T-helper 2 cell treated with Interferon-gamma antibody and Interleukin-4, amounts not matched to agents 5 μg/mL and 100 μg/mL, for 36 hours (primary cell): ENCODE measurements at regions not wholly inside any gene's neighbourhood (a gene's known extent, or its start where the extent isn't known, plus 50 kb on each side); places are given as distances from the start of the nearest gene placed in this dataset.
"Not testable (repeated sequence)": the region's sequence is repeated elsewhere in the genome, so short reads cannot be mapped to it uniquely, and the experiment has no call there.

ENCODE experiments used
- DNase-seq: peaks from one replicate; pipeline ENCODE4 v3.0.0; 2021; ENCODE audit warnings: low spot score
- H3K27ac Mint-ChIP-seq: one replicate; pipeline ENCODE4 v1.8.0; 2021; ENCODE audit warnings: mild to moderate bottlenecking, mixed read lengths
- H3K27me3 Mint-ChIP-seq: one replicate; pipeline ENCODE4 v1.8.0; 2021; ENCODE audit warnings: low read depth, mixed read lengths
- H3K36me3 Mint-ChIP-seq: one replicate; pipeline ENCODE4 v1.8.0; 2021; ENCODE audit warnings: low read depth, mixed read lengths
- H3K4me1 Mint-ChIP-seq: one replicate; pipeline ENCODE4 v1.8.0; 2021; ENCODE audit warnings: low read depth, mixed read lengths
- H3K4me3 Mint-ChIP-seq: one replicate; pipeline ENCODE4 v1.8.0; 2022; ENCODE audit warnings: mild to moderate bottlenecking, moderate library complexity, mixed read lengths
- H3K9me3 Mint-ChIP-seq: one replicate; pipeline ENCODE4 v1.8.0; 2021; ENCODE audit warnings: mixed read lengths

GRCh38 chr5:36739751-36740221 lies 133.4 kb downstream of the SLC1A3 start:
- peaks cover 9% of the 10 kb centered on the region for H3K4me1 Mint-ChIP-seq
- H3K27ac Mint-ChIP-seq = no peak overlapping the region
- DNase-seq = peak; percentile 54
- no peak overlapping the region for H3K4me3 Mint-ChIP-seq
- H3K9me3 Mint-ChIP-seq = no peaks in the 10 kb centered on the region
- no peaks in the 10 kb centered on the region for H3K36me3 Mint-ChIP-seq
- H3K27me3 Mint-ChIP-seq = peaks cover 31% of the 10 kb centered on the region

DNA sequence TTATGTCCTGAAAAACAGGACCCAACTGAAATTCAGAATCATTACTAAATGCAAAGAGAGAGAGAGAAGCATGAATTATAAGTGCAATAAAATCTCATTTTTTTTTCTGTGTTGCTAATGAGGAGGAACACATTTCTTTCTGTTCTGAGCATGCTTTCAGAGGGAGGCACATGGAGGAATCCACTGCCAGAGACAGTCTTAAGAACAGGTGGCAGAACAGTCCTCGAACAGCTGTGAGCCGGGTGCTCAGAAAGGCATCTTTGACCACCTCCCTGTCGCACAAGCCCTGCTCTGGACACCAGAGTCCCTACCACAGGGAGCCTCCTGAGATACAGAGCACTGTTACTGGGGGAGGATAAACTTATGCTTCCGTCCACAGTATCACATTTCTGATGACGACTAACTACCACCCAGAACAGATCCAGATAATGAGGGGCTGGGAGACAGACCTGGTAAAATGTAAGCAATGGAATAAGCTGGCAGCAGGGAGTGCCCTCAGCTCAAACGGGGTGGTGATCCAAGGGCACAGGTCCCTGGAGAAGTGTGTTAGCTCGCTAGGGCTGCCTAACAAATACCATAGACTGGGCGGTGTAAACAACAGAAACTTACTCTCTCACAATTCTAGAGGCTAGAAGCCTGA lies 134.0 kb downstream of the SLC1A3 start:
- Mint-ChIP-seq H3K36me3 (no peaks in the 10 kb centered on the region), H3K27me3 (peaks cover 31% of the 10 kb centered on the region), H3K9me3 (no peaks in the 10 kb centered on the region), H3K4me3 (no peak overlapping the region), H3K27ac (no peak overlapping the region), H3K4me1 (peaks cover 14% of the 10 kb centered on the region)
- no peak for DNase-seq

DNA sequence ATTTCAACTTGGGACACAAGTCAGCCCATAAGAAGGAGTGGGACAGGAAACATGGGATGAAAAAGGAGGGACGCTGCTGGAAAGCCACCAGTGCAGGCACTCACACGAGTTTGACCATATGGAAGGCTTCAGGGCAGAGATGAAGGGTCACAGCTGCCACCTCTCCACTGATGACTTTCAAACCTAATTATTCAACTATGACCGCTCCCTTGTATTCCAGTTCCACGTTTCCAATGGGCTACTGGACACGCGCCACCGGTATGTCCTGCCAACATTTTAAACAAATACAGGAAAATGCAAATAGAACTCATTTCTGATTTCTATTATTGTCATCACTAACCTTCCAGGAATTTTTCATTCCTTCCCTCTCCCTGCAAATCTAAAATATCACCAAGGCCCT lies 134.7 kb downstream of the SLC1A3 start:
- no peak for DNase-seq
- peaks cover 36% of the 10 kb centered on the region for H3K27me3 Mint-ChIP-seq

DNA sequence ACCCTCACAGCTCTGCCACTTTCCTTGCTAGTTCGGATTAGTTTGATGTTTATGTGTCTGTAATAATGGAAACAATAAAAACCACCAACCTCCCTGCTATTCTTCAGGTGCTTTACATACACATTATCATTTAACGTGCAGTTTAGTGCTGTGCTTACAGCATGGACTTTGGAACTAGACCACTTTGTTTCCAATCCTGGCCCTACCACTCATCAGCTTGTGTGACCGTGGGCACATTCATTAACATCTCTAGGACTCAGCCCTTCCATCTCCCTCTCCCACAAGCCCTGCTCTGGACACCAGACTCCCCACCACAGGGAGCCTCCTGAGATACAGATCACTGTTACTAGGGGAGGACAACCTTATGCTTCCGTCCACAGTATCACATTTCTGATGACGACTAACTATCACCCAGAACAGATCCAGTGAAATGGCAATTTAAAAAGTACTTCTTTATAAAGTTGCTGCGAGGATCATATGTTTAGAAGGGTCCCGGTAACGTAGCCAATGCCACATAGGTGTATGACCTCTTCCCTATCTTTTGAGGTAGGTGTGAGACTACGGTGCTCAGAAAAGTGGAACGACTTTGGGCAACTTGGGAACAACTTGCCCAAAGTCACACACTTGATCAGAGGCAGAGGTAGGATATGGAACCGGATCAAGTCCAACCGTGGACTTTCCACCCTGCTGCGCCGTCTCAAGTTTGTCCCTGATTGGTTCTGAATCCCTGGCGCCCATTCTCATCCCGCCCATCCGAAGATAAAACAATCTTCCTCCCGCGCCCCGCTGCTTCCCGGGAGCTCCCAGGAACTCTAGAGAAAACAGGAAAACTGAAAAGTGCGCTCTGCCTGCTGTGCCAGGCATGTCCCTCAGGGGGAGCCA lies 132.4 kb upstream of the NIPBL start:
- Mint-ChIP-seq H3K4me3 (peak overlapping the region; percentile 89), H3K4me1 (peaks cover 17% of the 10 kb centered on the region), H3K27ac (no peak overlapping the region), H3K9me3 (no peaks in the 10 kb centered on the region), H3K27me3 (peaks cover 46% of the 10 kb centered on the region), H3K36me3 (no peaks in the 10 kb centered on the region)
- DNase-seq = no peak

More for the DNA sequence above, 134.7 kb downstream of the SLC1A3 start:
- Mint-ChIP-seq H3K4me1 (peaks cover 17% of the 10 kb centered on the region), H3K27ac (no peak overlapping the region), H3K36me3 (no peaks in the 10 kb centered on the region), H3K9me3 (no peaks in the 10 kb centered on the region), H3K4me3 (no peak overlapping the region)

GRCh38 chr5:36744773-36745589 lies 131.6 kb upstream of the NIPBL start:
- peaks cover 52% of the 10 kb centered on the region for H3K27me3 Mint-ChIP-seq

GRCh38 chr5:36747794-36748193 lies 128.8 kb upstream of the NIPBL start:
- H3K27me3 Mint-ChIP-seq = peaks cover 56% of the 10 kb centered on the region
- DNase-seq, H3K27ac Mint-ChIP-seq: not testable (repeated sequence)

More at GRCh38 chr5:36744773-36745589, 131.6 kb upstream of the NIPBL start:
- no peaks in the 10 kb centered on the region for H3K9me3 Mint-ChIP-seq
- H3K4me3 Mint-ChIP-seq = peak overlapping the region; percentile 89
- H3K36me3 Mint-ChIP-seq = no peaks in the 10 kb centered on the region
- DNase-seq = peak; percentile 11
- no peak overlapping the region for H3K27ac Mint-ChIP-seq
- peaks cover 15% of the 10 kb centered on the region for H3K4me1 Mint-ChIP-seq

GRCh38 chr5:36751886-36752285 lies 124.7 kb upstream of the NIPBL start:
- Mint-ChIP-seq H3K4me1 (no peaks in the 10 kb centered on the region), H3K27ac (no peak overlapping the region), H3K9me3 (no peaks in the 10 kb centered on the region), H3K27me3 (peaks cover 34% of the 10 kb centered on the region), H3K4me3 (no peak overlapping the region), H3K36me3 (no peaks in the 10 kb centered on the region)
- DNase-seq = no peak

More at GRCh38 chr5:36747794-36748193, 128.8 kb upstream of the NIPBL start:
- H3K4me1 Mint-ChIP-seq = peaks cover 15% of the 10 kb centered on the region
- not testable (repeated sequence) for H3K4me3 Mint-ChIP-seq, H3K36me3 Mint-ChIP-seq, H3K9me3 Mint-ChIP-seq

- Mint-ChIP-seq H3K9me3 (no peaks in the 10 kb centered on the region), H3K4me3 (no peak overlapping the region), H3K27ac (no peak overlapping the region), H3K36me3 (no peaks in the 10 kb centered on the region), H3K27me3 (peaks cover 20% of the 10 kb centered on the region), H3K4me1 (no peaks in the 10 kb centered on the region)
- DNase-seq = no peak
Measured at GRCh38 chr5:36755342-36755741, 121.2 kb upstream of the NIPBL start.

GRCh38 chr5:36755920-36756488 lies 120.6 kb upstream of the NIPBL start:
- peaks cover 20% of the 10 kb centered on the region for H3K27me3 Mint-ChIP-seq
- H3K9me3 Mint-ChIP-seq = no peaks in the 10 kb centered on the region
- no peaks in the 10 kb centered on the region for H3K4me1 Mint-ChIP-seq
- no peak for DNase-seq
- H3K36me3 Mint-ChIP-seq = no peaks in the 10 kb centered on the region
- no peak overlapping the region for H3K4me3 Mint-ChIP-seq
- H3K27ac Mint-ChIP-seq = no peak overlapping the region

DNA sequence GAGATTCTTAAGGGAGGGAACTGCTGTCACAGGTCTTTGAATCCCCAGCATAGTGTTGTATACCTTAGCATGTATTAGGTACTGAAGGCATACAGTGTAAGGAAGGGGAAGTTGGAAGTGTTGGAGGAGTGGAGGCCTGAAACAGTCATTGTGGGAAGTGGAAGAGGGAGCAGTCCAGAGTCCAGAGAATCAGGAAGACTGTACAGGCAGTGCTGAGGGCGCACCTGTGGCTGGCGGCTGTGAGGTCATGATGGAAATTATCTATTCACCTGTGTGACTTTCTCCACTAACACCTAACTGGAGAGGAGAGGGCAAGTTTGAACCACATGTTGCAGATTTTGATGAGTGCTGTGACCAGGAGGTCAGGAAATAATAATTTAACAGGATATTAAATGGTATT lies 119.7 kb upstream of the NIPBL start:
- H3K27me3 Mint-ChIP-seq = peaks cover 19% of the 10 kb centered on the region
- H3K36me3 Mint-ChIP-seq = no peaks in the 10 kb centered on the region
- H3K4me3 Mint-ChIP-seq = no peak overlapping the region
- H3K9me3 Mint-ChIP-seq = no peaks in the 10 kb centered on the region
- H3K4me1 Mint-ChIP-seq = no peaks in the 10 kb centered on the region
- no peak for DNase-seq
- no peak overlapping the region for H3K27ac Mint-ChIP-seq

GRCh38 chr5:36759117-36759516 lies 117.5 kb upstream of the NIPBL start:
- no peak overlapping the region for H3K27ac Mint-ChIP-seq
- H3K4me1 Mint-ChIP-seq = no peaks in the 10 kb centered on the region
- H3K27me3 Mint-ChIP-seq = peaks cover 13% of the 10 kb centered on the region
- no peaks in the 10 kb centered on the region for H3K9me3 Mint-ChIP-seq
- no peak overlapping the region for H3K4me3 Mint-ChIP-seq
- no peak for DNase-seq
- no peaks in the 10 kb centered on the region for H3K36me3 Mint-ChIP-seq

DNA sequence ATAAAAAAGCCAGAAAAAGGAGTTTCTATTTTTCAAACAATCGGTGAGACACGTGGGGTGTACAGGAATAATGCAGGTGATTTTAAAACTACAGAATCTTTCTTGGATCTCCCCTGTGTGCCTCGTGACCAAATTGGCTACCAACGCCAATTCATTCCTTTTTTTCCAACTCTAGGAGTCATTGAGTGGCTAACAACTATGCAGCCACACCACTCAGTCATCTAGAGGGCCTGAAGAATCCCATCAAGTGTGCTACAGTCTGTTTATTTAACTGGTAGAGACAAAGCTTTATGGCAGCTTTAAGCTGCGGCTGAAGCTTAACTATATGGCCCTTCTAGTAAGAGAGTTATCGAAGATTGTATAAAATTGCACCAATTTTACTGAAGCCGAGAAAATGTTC lies 113.1 kb upstream of the NIPBL start:
- Mint-ChIP-seq H3K4me1 (no peaks in the 10 kb centered on the region), H3K4me3 (no peak overlapping the region), H3K36me3 (no peaks in the 10 kb centered on the region), H3K9me3 (no peaks in the 10 kb centered on the region), H3K27ac (no peak overlapping the region), H3K27me3 (peaks cover 6% of the 10 kb centered on the region)
- no peak for DNase-seq

DNA sequence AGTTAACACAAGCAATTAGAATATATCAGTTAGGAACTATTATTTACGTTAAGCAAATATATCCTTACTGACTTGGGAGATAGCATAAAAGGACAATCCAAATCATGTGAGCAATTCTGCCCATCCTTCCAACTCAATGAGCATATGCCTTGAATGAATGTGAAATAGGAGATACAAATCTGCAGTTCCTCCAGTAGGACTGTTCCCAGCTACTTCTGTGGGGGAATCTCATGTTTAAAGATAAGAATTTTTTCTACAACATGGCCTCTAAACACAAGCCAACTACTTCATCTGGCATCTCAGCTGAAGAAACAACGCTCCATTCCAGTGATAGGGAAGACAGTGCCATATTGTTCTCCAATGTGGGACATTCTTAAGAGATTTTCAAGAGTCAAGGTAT lies 110.7 kb upstream of the NIPBL start:
- Mint-ChIP-seq H3K27me3 (peaks cover 4% of the 10 kb centered on the region), H3K27ac (no peak overlapping the region), H3K36me3 (no peaks in the 10 kb centered on the region), H3K4me1 (no peaks in the 10 kb centered on the region), H3K9me3 (no peaks in the 10 kb centered on the region), H3K4me3 (no peak overlapping the region)
- DNase-seq = no peak
